Transverse colon (tissue), 3 donors: ENCODE measurements at regions not wholly inside any gene's neighbourhood (a gene's known extent, or its start where the extent isn't known, plus 50 kb on each side); places are given as distances from the start of the nearest gene placed in this dataset.

Experiments
- CTCF ChIP-seq, 5 experiments: fragments of 200-600 bp in 3 of 5; fragments of 450-650 bp in 2 of 5; sonication (generic) in 3 of 5; IDR thresholded peaks; 1 replicate in 2 of 5; 2 replicates in 3 of 5; pipeline ENCODE4 v1.5.1; 2016 to 2017; ENCODE audit warnings: antibody characterized with exemption in 5 of 5, inconsistent platforms in 3 of 5, mild to moderate bottlenecking in 2 of 5, moderate library complexity in 1 of 5
- EP300 ChIP-seq: sonication (generic); formaldehyde crosslinking; IDR thresholded peaks from one replicate; pipeline ENCODE4 v1.6.1; 2017; ENCODE audit warnings: antibody characterized with exemption, low read depth

- TF ChIP-seq EP300 (no peak), CTCF (IDR thresholded peaks at IDR 0.05) (no peak)
Observed at GRCh38 chr16:35506018-35506897, 2046.8 kb downstream of the TP53TG3F start.
